ENCODE measurements at regions not wholly inside any gene's neighbourhood (a gene's known extent, or its start where the extent isn't known, plus 50 kb on each side); places are given as distances from the start of the nearest gene placed in this dataset.
"Not testable (repeated sequence)": the region's sequence is repeated elsewhere in the genome, so short reads cannot be mapped to it uniquely, and the experiment has no call there.

GRCh38 chr1:61572046-61572445 is 152.9 kb downstream of the TM2D1 start:
- no peak for DNase-seq

GRCh38 chr1:61570191-61570590 is 154.8 kb downstream of the TM2D1 start:
- DNase-seq, result no peak

- peak; percentile 20 to 23 (median 22) for DNase-seq
Measured at GRCh38 chr1:61569303-61569621, 155.7 kb downstream of the TM2D1 start.

GRCh38 chr1:61568460-61569302 is 156.3 kb downstream of the TM2D1 start:
- no peak for DNase-seq

- DNase-seq, result no peak
Measured at GRCh38 chr1:61566177-61566576, 158.8 kb downstream of the TM2D1 start.

- no peak for DNase-seq
Measured at GRCh38 chr1:61563611-61564010, 161.3 kb downstream of the TM2D1 start.

GRCh38 chr1:61561666-61562065 is 163.3 kb downstream of the TM2D1 start:
- no peak for DNase-seq

- DNase-seq, result no peak
Measured at GRCh38 chr1:61560385-61560784, 164.6 kb downstream of the TM2D1 start.

- DNase-seq, result no peak
Measured at GRCh38 chr1:61556631-61557030, 168.3 kb downstream of the TM2D1 start.

GRCh38 chr1:61552630-61553305 is 172.2 kb downstream of the TM2D1 start:
- DNase-seq, result no peak

GRCh38 chr1:61547302-61547701 is 177.6 kb downstream of the TM2D1 start:
- not testable (repeated sequence) for DNase-seq

- DNase-seq, result not testable (repeated sequence)
Measured at GRCh38 chr1:61544870-61545269, 180.1 kb downstream of the TM2D1 start.

GRCh38 chr1:61543498-61543897 is 181.4 kb downstream of the TM2D1 start:
- DNase-seq, result not testable (repeated sequence)

- DNase-seq, result no peak
Measured at GRCh38 chr1:61539720-61540462, 185.1 kb downstream of the TM2D1 start.

GRCh38 chr1:61538228-61538627 is 186.7 kb downstream of the TM2D1 start:
- no peak for DNase-seq

- no peak for DNase-seq
Measured at GRCh38 chr1:61536174-61537108, 188.5 kb downstream of the TM2D1 start.

GRCh38 chr1:61534847-61535246 is 190.1 kb downstream of the TM2D1 start:
- DNase-seq, result no peak

GRCh38 chr1:61533546-61533945 is 191.4 kb downstream of the TM2D1 start:
- DNase-seq, result no peak

GRCh38 chr1:61531716-61532115 is 193.2 kb downstream of the TM2D1 start:
- DNase-seq, result no peak

GRCh38 chr1:61523893-61524605 is 200.9 kb downstream of the TM2D1 start:
- peak in 2 of 3 experiments; percentile 5 to 40 for DNase-seq

GRCh38 chr1:61523229-61523628 is 201.7 kb downstream of the TM2D1 start:
- DNase-seq, result no peak

- no peak for DNase-seq
Measured at GRCh38 chr1:61520401-61520800, 204.5 kb downstream of the TM2D1 start.
